ENCODE measurements at regions not wholly inside any gene's neighbourhood (a gene's known extent, or its start where the extent isn't known, plus 50 kb on each side); places are given as distances from the start of the nearest gene placed in this dataset.

DNA sequence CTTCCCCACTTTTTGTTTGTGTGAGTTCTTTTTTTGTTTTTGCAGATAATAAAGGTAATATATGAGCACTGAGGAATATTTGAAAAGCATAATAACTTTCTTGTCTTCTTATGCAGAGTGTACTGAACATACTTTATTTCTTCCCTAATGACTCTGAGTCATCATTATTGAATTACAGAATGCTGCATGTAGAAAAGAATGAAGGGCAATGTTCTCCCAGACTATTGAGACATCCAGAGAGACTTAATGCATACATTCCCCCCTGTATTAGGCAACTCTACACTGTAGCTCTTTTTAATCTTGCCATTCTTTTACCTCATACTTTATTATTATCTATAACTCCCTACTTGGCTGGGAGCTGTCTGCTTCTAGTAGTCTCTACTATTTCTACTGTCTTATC, 240.5 kb upstream of the ANKRD50 start:
- H3K36me3 ChIP-seq (ENCODE audit: insufficient read depth, low read length), result no peaks in the 10 kb centered on the region
- peak overlapping the region; percentile 71 for H3K4me2 ChIP-seq (ENCODE audit: low read length)
- H3K9me3 ChIP-seq (replicated peaks; ENCODE audit: low read length), result no peaks in the 10 kb centered on the region
- H3K4me3 ChIP-seq (ENCODE audit: low read length), result peak overlapping the region; percentile 6
- H3K9ac ChIP-seq (ENCODE audit: low read depth, low read length), result peak overlapping the region; percentile 10
- H3K4me1 ChIP-seq (ENCODE audit: control insufficient read depth, insufficient read depth, low read length), result peaks cover 22% of the 10 kb centered on the region
- no peaks in the 10 kb centered on the region for H3K27me3 ChIP-seq (ENCODE audit: control insufficient read depth, insufficient read depth, low read length)

DNA sequence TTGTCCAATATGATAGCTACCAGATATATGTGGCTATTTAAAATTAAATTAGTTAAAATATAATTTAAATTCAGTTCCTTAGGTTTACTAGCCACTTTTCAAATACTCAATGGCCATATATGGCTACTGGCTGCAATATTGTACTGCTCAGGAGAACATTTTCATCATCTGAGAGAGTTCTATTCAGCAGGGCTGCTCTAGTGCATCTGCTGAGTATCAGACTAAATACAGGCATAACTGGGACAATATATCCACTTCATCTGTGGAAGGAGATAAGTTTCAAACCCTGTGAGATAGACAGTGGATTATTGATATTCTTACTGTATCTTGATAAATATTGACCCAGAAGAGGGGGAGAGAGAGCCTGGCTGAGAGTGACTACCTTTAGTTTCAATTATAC, 240.1 kb upstream of the ANKRD50 start:
- H3K4me2 ChIP-seq (ENCODE audit: low read length), result peak overlapping the region; percentile 71
- H3K36me3 ChIP-seq (ENCODE audit: insufficient read depth, low read length), result no peaks in the 10 kb centered on the region
- H3K9me3 ChIP-seq (replicated peaks; ENCODE audit: low read length), result no peaks in the 10 kb centered on the region
- no peaks in the 10 kb centered on the region for H3K27me3 ChIP-seq (ENCODE audit: control insufficient read depth, insufficient read depth, low read length)
- H3K9ac ChIP-seq (ENCODE audit: low read depth, low read length), result peak overlapping the region; percentile 10
- H3K4me3 ChIP-seq (ENCODE audit: low read length), result peak overlapping the region; percentile 6
- H3K4me1 ChIP-seq (ENCODE audit: control insufficient read depth, insufficient read depth, low read length), result peaks cover 25% of the 10 kb centered on the region

DNA sequence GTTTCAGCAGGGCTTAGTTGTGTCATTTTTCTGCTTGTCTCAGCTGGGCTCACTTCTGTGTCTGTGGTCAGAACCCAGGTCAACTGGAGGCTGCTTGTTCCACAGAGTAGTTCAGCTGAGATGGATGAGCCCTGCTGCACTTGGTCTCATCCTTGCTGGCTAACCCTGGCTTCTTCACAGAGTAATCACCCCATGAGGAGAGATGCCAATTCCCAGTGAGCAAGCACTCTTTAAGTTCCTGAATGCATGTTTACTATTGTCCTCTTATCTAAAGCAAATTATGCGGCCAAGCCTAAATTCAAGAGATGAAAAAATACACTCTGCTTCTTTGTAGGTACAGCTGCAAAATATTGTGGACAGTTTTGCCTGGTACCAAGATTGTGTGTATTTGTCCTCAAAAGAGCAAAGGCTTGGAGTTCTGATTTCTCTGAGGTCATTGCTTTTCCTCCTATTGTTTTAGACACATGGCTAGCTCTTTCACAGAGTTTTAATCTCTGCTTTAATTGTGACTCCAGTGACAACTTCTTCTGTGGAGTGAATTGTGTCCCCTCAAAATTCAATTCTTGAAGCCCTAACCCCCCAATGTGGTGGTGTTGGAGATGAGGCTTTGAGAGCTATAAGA, 236.6 kb upstream of the ANKRD50 start:
- Histone ChIP-seq H3K9ac (ENCODE audit: low read depth, low read length) (no peak overlapping the region), H3K27me3 (ENCODE audit: control insufficient read depth, insufficient read depth, low read length) (no peaks in the 10 kb centered on the region), H3K4me2 (ENCODE audit: low read length) (no peak overlapping the region), H3K4me1 (ENCODE audit: control insufficient read depth, insufficient read depth, low read length) (peaks cover 32% of the 10 kb centered on the region), H3K36me3 (ENCODE audit: insufficient read depth, low read length) (no peaks in the 10 kb centered on the region), H3K4me3 (ENCODE audit: low read length) (no peak overlapping the region), H3K9me3 (replicated peaks; ENCODE audit: low read length) (no peaks in the 10 kb centered on the region)

DNA sequence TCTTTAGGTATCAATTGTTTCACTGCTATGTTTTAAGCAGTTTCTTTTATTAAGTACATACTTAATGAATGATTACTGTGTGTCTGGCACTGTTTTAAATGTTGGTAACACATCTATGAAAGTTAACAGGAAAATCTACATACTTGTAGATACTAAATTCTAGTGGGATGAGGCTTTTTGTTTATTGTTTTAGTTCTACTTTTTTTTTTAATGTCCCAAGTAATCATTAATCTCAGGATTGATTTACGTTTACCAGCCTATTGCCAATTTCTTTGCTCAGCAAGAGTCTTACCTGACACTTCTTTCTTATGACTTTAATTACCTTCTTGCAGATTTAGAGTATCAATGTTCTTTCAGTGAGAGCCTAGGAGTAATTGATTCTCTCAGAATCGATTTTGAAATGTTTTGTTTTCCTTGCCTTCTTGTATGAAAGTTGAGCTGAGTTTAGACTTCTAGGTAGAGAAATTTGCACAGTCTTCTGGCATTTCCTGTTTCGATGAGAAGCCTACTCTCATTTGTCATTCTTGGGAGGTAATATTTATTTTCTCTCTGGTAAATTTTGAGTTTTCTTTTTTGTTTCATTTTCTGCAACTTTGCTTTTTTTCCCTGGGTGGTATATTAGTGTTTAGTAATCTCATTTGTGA, 235.2 kb upstream of the ANKRD50 start:
- Histone ChIP-seq H3K27me3 (ENCODE audit: control insufficient read depth, insufficient read depth, low read length) (no peaks in the 10 kb centered on the region), H3K4me2 (ENCODE audit: low read length) (peak overlapping the region; percentile 51), H3K9me3 (replicated peaks; ENCODE audit: low read length) (no peaks in the 10 kb centered on the region), H3K9ac (ENCODE audit: low read depth, low read length) (no peak overlapping the region), H3K4me3 (ENCODE audit: low read length) (no peak overlapping the region), H3K36me3 (ENCODE audit: insufficient read depth, low read length) (no peaks in the 10 kb centered on the region), H3K4me1 (ENCODE audit: control insufficient read depth, insufficient read depth, low read length) (peaks cover 30% of the 10 kb centered on the region)

DNA sequence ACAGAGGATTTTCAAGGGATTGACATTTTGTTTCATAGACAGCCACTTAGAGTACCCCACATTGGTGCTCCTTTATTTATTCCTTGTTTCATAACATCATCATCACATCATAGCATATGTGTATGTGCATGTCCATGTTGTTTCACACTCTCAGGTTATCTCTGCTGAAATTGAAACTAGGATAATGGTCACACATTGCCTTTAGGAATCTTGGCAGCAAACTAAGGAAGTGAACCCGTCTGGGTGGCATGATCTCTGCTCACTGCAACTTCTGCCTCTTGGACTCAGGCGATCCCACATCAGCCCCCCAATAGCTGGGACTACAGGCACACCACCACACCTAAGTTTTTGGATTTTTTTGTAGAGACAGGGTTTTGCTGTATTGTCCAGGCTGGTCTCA, 234.2 kb upstream of the ANKRD50 start:
- peaks cover 25% of the 10 kb centered on the region for H3K4me1 ChIP-seq (ENCODE audit: control insufficient read depth, insufficient read depth, low read length)
- no peaks in the 10 kb centered on the region for H3K9me3 ChIP-seq (replicated peaks; ENCODE audit: low read length)
- no peak overlapping the region for H3K4me2 ChIP-seq (ENCODE audit: low read length)
- no peaks in the 10 kb centered on the region for H3K36me3 ChIP-seq (ENCODE audit: insufficient read depth, low read length)
- no peak overlapping the region for H3K9ac ChIP-seq (ENCODE audit: low read depth, low read length)
- H3K27me3 ChIP-seq (ENCODE audit: control insufficient read depth, insufficient read depth, low read length), result no peaks in the 10 kb centered on the region
- H3K4me3 ChIP-seq (ENCODE audit: low read length), result no peak overlapping the region

DNA sequence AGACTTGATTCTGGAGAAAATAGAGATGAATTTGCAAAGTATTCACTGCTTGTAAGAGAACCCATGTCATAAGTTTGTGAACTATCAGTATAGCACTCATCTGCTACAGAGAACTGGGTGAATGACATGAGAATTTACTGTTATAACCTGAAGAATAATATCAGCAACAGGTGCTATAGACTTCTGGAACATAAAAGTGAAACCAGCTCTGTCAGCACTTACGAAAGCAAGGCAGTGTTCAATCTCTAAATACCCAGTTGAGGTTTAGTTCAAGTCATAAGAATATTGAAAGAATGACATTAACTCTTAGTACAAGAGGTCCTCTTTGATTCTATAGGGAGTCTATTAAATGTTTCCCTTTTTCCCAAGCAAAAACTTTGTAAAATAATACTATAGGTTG, 232.9 kb upstream of the ANKRD50 start:
- Histone ChIP-seq H3K4me1 (ENCODE audit: control insufficient read depth, insufficient read depth, low read length) (peaks cover 36% of the 10 kb centered on the region), H3K9me3 (replicated peaks; ENCODE audit: low read length) (no peaks in the 10 kb centered on the region), H3K36me3 (ENCODE audit: insufficient read depth, low read length) (no peaks in the 10 kb centered on the region), H3K4me2 (ENCODE audit: low read length) (peak overlapping the region; percentile 72), H3K27me3 (ENCODE audit: control insufficient read depth, insufficient read depth, low read length) (no peaks in the 10 kb centered on the region), H3K4me3 (ENCODE audit: low read length) (peak overlapping the region; percentile 56), H3K9ac (ENCODE audit: low read depth, low read length) (no peak overlapping the region)

DNA sequence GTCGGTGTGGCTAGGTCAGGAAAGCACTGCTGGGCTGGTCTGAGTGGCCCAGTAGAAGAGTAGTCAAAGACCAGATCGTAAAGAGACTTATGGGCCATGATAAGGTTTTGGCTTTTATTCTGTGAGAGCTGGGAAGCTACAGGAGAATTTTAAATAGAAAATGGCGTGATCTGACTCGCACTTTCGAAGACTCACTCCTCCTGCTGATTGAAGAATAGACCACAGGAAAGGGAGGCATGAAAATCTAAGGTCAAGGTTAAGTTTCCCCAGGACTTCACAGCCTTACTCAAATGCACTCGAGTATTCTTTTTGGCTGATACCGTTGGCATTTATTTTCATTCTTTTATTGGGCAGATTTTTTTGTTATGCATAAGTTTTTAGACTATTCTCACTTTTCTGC, 231.4 kb upstream of the ANKRD50 start:
- no peaks in the 10 kb centered on the region for H3K27me3 ChIP-seq (ENCODE audit: control insufficient read depth, insufficient read depth, low read length)
- no peak overlapping the region for H3K9ac ChIP-seq (ENCODE audit: low read depth, low read length)
- H3K9me3 ChIP-seq (replicated peaks; ENCODE audit: low read length), result no peaks in the 10 kb centered on the region
- no peaks in the 10 kb centered on the region for H3K36me3 ChIP-seq (ENCODE audit: insufficient read depth, low read length)
- no peak overlapping the region for H3K4me2 ChIP-seq (ENCODE audit: low read length)
- H3K4me1 ChIP-seq (ENCODE audit: control insufficient read depth, insufficient read depth, low read length), result peaks cover 46% of the 10 kb centered on the region
- H3K4me3 ChIP-seq (ENCODE audit: low read length), result no peak overlapping the region

DNA sequence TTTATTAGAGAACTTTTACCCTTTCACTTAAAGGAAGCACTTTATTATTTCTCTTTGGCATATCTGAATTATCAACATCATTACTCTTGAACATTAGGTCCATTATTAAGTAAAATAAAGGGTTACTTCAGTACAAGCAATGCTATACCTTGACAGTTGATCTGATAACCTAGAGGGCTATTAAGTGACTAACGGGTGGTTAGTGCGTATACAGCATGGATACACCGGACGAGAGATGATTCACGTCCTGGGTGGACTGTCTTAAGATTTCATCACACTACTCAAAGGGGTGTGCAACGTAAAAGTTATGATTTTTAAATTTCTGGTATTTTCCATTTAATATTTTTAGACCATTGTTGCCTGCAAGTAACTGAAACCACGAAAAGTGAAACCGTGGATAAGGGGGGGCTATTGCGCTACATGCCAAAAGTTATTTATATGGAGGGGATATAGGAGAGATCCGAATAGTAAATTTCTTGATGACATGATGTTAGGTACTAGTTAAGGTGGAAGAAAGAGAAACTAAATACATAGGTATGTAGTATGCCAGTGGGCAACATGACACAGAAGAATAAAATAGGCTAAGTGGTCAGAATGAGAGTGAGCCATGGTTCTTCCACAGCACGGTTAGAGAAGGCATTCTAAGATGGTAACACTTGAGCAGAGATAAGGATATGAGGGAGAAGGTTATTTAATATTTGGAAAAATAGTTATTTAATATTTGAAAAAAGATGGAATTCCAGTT, 230.8 kb upstream of the ANKRD50 start:
- Histone ChIP-seq H3K4me2 (ENCODE audit: low read length) (peak overlapping the region; percentile 5), H3K27me3 (ENCODE audit: control insufficient read depth, insufficient read depth, low read length) (no peaks in the 10 kb centered on the region), H3K4me3 (ENCODE audit: low read length) (no peak overlapping the region), H3K4me1 (ENCODE audit: control insufficient read depth, insufficient read depth, low read length) (peaks cover 49% of the 10 kb centered on the region), H3K36me3 (ENCODE audit: insufficient read depth, low read length) (no peaks in the 10 kb centered on the region), H3K9me3 (replicated peaks; ENCODE audit: low read length) (no peaks in the 10 kb centered on the region), H3K9ac (ENCODE audit: low read depth, low read length) (no peak overlapping the region)

DNA sequence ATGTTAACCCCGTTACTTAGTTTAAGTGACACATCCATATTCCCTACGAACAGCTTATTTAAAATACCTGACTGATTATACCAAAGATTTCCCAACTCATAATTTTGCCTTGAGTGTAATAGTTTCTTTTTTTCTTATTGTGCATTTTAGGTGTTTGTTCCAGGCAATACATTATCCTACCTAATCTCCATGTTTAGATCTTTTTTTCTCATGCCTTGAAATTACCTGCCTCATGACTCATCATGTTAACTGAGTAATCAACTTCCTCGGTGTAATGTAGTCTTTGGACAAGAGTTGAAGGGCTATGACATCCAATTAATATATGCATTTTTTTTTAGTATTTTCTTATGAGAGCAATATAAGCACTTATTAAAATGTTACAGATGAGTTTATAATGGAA, 228.7 kb upstream of the ANKRD50 start:
- peak overlapping the region; percentile 0 for H3K9ac ChIP-seq (ENCODE audit: low read depth, low read length)
- H3K27me3 ChIP-seq (ENCODE audit: control insufficient read depth, insufficient read depth, low read length), result no peaks in the 10 kb centered on the region
- H3K4me2 ChIP-seq (ENCODE audit: low read length), result no peak overlapping the region
- H3K4me3 ChIP-seq (ENCODE audit: low read length), result no peak overlapping the region
- peaks cover 51% of the 10 kb centered on the region for H3K4me1 ChIP-seq (ENCODE audit: control insufficient read depth, insufficient read depth, low read length)
- no peaks in the 10 kb centered on the region for H3K36me3 ChIP-seq (ENCODE audit: insufficient read depth, low read length)
- no peaks in the 10 kb centered on the region for H3K9me3 ChIP-seq (replicated peaks; ENCODE audit: low read length)

DNA sequence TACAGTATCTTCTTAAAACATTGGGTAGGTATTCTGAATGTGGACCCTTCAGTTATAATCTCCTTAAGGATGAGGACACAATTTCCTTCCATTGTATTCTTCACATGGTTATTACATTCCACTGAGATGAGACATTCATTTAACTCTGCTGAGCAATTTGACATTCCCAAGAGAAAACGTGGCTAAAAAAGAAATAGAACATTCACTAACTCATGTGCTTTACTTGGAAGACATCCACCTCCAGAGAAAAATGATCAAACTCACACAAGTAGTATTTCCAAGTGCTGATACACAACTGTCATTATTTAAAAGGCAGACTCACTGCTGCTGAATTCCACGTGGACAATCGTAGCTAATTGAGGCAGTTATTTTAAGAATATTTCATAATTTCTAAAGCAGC, 227.9 kb upstream of the ANKRD50 start:
- no peaks in the 10 kb centered on the region for H3K27me3 ChIP-seq (ENCODE audit: control insufficient read depth, insufficient read depth, low read length)
- no peaks in the 10 kb centered on the region for H3K36me3 ChIP-seq (ENCODE audit: insufficient read depth, low read length)
- peak overlapping the region; percentile 0 for H3K9ac ChIP-seq (ENCODE audit: low read depth, low read length)
- no peaks in the 10 kb centered on the region for H3K9me3 ChIP-seq (replicated peaks; ENCODE audit: low read length)
- peaks cover 54% of the 10 kb centered on the region for H3K4me1 ChIP-seq (ENCODE audit: control insufficient read depth, insufficient read depth, low read length)
- no peak overlapping the region for H3K4me3 ChIP-seq (ENCODE audit: low read length)
- peak overlapping the region; percentile 20 for H3K4me2 ChIP-seq (ENCODE audit: low read length)

DNA sequence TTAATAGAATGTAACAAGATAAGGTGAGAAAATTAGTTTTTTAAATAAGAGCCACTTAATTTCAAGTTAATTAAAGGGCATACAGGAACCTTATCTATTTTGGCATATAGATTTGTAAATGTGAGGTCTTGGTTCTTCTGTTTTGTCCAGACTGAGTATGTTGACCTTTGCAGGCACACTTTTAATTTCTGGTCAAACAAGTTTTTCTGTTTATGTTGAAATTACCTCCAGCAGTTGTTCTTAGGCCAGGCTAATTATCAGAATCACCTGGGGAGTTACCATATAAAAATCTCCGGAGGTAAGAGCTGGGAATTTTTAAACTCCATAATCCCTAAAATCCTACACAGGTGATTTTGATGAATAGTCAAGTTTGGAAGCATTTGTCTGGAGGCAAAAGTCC, 227.4 kb upstream of the ANKRD50 start:
- no peak overlapping the region for H3K4me3 ChIP-seq (ENCODE audit: low read length)
- H3K27me3 ChIP-seq (ENCODE audit: control insufficient read depth, insufficient read depth, low read length), result no peaks in the 10 kb centered on the region
- peak overlapping the region; percentile 20 for H3K4me2 ChIP-seq (ENCODE audit: low read length)
- no peaks in the 10 kb centered on the region for H3K36me3 ChIP-seq (ENCODE audit: insufficient read depth, low read length)
- peaks cover 54% of the 10 kb centered on the region for H3K4me1 ChIP-seq (ENCODE audit: control insufficient read depth, insufficient read depth, low read length)
- H3K9ac ChIP-seq (ENCODE audit: low read depth, low read length), result no peak overlapping the region
- H3K9me3 ChIP-seq (replicated peaks; ENCODE audit: low read length), result no peaks in the 10 kb centered on the region
